NCI-H1436 (cell line): ENCODE measurements at regions not wholly inside any gene's neighbourhood (a gene's known extent, or its start where the extent isn't known, plus 50 kb on each side); places are given as distances from the start of the nearest gene placed in this dataset.

Experiments
- DNase-seq: peaks from one replicate; lab custom pipeline; 2025; lab: John Stamatoyannopoulos, UW

GRCh38 chr10:35743351-35743750, 101.3 kb upstream of the FZD8 start:
- DNase-seq: no peak

- no peak for DNase-seq
These were observed 97.9 kb upstream of the FZD8 start for GRCh38 chr10:35739998-35740397.

- no peak for DNase-seq
These were observed 93.3 kb upstream of the FZD8 start for GRCh38 chr10:35735412-35735811.

- no peak for DNase-seq
These were observed 89.7 kb upstream of the FZD8 start for GRCh38 chr10:35731828-35732227.

GRCh38 chr10:35728341-35728740, 86.2 kb upstream of the FZD8 start:
- no peak for DNase-seq

GRCh38 chr10:35726846-35727245, 84.8 kb upstream of the FZD8 start:
- DNase-seq: no peak

- DNase-seq: no peak
These were observed 81.9 kb upstream of the FZD8 start for GRCh38 chr10:35723992-35724391.

GRCh38 chr10:35723059-35723458, 81.0 kb upstream of the FZD8 start:
- no peak for DNase-seq

GRCh38 chr10:35722636-35723035, 80.5 kb upstream of the FZD8 start:
- no peak for DNase-seq

- DNase-seq: no peak
These were observed 80.1 kb upstream of the FZD8 start for GRCh38 chr10:35722226-35722625.

- DNase-seq: no peak
These were observed 78.3 kb upstream of the FZD8 start for GRCh38 chr10:35720366-35720765.

- DNase-seq: no peak
These were observed 74.7 kb upstream of the FZD8 start for GRCh38 chr10:35716776-35717175.

GRCh38 chr10:35712486-35712885, 70.4 kb upstream of the FZD8 start:
- DNase-seq: no peak

GRCh38 chr10:35711615-35712411, 69.7 kb upstream of the FZD8 start:
- peak; percentile 45 for DNase-seq

GRCh38 chr10:35707642-35708425, 65.7 kb upstream of the FZD8 start:
- no peak for DNase-seq

GRCh38 chr10:35706959-35707358, 64.9 kb upstream of the FZD8 start:
- no peak for DNase-seq

- DNase-seq: no peak
These were observed 63.6 kb upstream of the FZD8 start for GRCh38 chr10:35705671-35706070.

GRCh38 chr10:35705051-35705450, 63.0 kb upstream of the FZD8 start:
- no peak for DNase-seq

- no peak for DNase-seq
These were observed 62.3 kb upstream of the FZD8 start for GRCh38 chr10:35704401-35704800.

GRCh38 chr10:35700487-35700882, 58.4 kb upstream of the FZD8 start:
- peak; percentile 75 for DNase-seq

GRCh38 chr10:35699848-35700486, 57.9 kb upstream of the FZD8 start:
- no peak for DNase-seq

GRCh38 chr10:35696392-35697287, 54.5 kb upstream of the FZD8 start:
- no peak for DNase-seq
